ENCODE measurements at regions not wholly inside any gene's neighbourhood (a gene's known extent, or its start where the extent isn't known, plus 50 kb on each side); places are given as distances from the start of the nearest gene placed in this dataset.

DNA sequence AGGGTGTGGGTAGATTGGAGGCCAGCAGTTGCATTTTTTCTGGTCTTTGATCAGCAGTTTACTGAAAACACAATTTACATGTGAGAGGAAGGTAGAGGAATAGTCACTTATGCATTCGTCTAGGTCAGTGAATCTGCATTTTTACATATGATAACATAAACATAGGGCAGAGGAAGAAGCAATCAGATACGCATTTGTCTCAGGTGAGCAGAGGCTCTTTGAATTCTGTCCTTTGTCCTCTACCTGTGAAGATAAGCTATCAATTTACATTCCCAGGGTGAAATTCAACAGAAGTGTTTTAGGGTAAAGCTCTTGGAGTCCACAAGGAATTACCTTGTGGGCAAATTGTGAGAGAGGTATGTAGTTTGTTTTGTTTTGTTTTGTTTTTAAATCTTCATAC is 306.5 kb downstream of the MAGEB5 start:
- Histone ChIP-seq H3K4me3 (no peak overlapping the region), H3K36me3 (no peaks in the 10 kb centered on the region), H3K4me1 (no peaks in the 10 kb centered on the region), H3K9me3 (peaks cover 0 to 6% (median 0%) of the 10 kb centered on the region in 11 donors), H3K27ac (no peak overlapping the region), H3K27me3 (no peaks in the 10 kb centered on the region)
- intact Hi-C loops (cut with DNase I), result no loop called here
- no peak for DNase-seq
- TF ChIP-seq, protein P1, sequence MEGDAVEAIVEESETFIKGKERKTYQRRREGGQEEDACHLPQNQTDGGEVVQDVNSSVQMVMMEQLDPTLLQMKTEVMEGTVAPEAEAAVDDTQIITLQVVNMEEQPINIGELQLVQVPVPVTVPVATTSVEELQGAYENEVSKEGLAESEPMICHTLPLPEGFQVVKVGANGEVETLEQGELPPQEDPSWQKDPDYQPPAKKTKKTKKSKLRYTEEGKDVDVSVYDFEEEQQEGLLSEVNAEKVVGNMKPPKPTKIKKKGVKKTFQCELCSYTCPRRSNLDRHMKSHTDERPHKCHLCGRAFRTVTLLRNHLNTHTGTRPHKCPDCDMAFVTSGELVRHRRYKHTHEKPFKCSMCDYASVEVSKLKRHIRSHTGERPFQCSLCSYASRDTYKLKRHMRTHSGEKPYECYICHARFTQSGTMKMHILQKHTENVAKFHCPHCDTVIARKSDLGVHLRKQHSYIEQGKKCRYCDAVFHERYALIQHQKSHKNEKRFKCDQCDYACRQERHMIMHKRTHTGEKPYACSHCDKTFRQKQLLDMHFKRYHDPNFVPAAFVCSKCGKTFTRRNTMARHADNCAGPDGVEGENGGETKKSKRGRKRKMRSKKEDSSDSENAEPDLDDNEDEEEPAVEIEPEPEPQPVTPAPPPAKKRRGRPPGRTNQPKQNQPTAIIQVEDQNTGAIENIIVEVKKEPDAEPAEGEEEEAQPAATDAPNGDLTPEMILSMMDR (IDR thresholded peaks at IDR 0.05), result no peak
- WGBS, 2 donors, result 50 to 58% methylated on average over 2 of the region's 2 CpGs
- ATAC-seq, result no peak

DNA sequence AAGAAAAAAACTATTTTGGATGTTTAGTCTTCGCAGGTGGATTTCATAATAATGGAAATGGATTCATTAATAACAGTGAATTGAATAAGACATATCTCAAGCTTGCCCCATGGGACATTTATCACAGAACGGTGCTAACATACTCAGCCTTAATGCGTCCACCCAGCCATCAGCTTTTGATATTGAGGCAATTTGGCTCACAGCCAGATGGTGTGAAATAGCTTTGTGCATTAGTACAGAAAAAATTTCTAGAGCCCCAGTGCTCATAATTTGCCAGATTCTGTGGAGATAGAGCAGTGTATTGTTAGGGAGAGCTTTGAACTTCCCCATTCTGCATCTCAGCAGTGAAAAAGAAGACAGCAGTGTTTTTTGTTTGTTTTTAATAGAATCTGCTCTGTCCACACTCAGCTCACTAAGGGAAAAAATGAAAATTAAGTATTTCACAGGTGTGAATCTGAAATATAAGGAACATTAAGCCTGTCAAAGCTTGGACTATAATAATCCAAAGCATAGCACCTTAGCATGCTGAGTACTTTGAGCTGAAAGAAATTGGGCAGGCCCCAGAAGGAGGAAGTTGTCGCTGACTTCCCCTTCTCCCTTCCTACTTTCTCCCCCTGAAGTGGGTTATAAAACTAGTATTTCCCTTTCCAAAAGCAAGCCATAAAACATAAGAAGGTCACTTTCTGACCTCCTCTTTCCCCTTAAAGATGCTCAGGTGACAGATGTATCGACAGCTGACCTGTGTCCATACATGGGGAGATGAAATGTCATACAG is 295.8 kb downstream of the MAGEB5 start:
- H3K4me3 ChIP-seq, result no peak overlapping the region
- H3K27me3 ChIP-seq, result peaks cover 0 to 5% (median 0%) of the 10 kb centered on the region in 7 donors
- TF ChIP-seq, protein P1 (IDR thresholded peaks at IDR 0.05), result no peak
- no peak overlapping the region for H3K27ac ChIP-seq
- no peaks in the 10 kb centered on the region for H3K36me3 ChIP-seq
- no peaks in the 10 kb centered on the region for H3K4me1 ChIP-seq
- no peaks in the 10 kb centered on the region for H3K9me3 ChIP-seq
- WGBS, 2 donors, result 58 to 67% methylated on average over 5 of the region's 5 CpGs
- intact Hi-C loops (cut with DNase I), result no loop called here
- ATAC-seq, result no peak
- no peak for DNase-seq

DNA sequence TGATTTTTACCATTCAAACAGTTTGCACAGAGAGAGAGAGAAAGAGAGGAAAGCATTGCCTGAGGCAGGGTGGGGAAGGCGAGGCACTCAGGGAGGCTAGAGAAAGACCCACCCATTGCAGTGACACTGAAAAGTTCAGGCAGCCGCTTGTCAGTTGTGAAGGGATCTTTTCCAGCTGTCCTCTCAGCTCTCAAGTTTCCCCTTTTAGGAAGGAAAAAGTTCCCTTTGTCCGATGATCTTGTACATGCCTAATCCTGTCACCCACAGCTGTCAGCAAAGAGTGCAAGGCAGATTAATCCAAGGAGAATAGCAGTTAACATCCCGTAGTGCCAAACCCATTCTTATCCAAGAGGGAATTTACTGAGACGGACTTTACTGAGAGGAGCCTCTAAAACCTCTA is 255.0 kb downstream of the MAGEB5 start:
- intact Hi-C loops (cut with DNase I), result no loop called here
- WGBS, 2 donors, result 46 to 52% methylated on average over 5 of the region's 5 CpGs
- Histone ChIP-seq H3K36me3 (no peaks in the 10 kb centered on the region), H3K27ac (no peak overlapping the region), H3K4me1 (no peaks in the 10 kb centered on the region), H3K27me3 (no peaks in the 10 kb centered on the region), H3K4me3 (no peak overlapping the region), H3K9me3 (peaks cover 0 to 16% (median 0%) of the 10 kb centered on the region in 11 donors)
- ATAC-seq (no peak), DNase-seq (no peak)
- TF ChIP-seq, protein P1 (IDR thresholded peaks at IDR 0.05), result no peak

DNA sequence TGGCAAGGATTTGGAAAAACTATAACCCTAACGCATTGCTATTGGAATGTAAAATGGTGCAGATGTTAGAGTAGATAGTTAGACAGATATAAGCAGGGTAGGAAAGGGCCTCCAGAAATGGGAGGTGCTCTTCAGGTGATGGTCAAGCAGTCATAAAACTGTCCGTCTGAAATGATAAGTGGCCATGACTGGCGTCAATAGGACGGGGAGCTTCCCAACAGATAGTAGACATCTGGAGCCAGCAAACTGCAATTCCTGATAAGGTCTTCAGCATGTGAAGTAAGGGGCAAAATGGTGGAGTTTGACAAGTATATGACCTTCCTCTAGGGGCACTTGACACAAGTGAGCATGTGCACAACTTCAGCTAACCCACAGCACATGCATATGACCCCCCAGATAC is 250.4 kb downstream of the MAGEB5 start:
- peaks cover 0 to 16% (median 0%) of the 10 kb centered on the region in 11 donors for H3K9me3 ChIP-seq
- DNase-seq, result no peak
- no peaks in the 10 kb centered on the region for H3K4me1 ChIP-seq
- peaks cover 0 to 1% (median 0%) of the 10 kb centered on the region in 7 donors for H3K27me3 ChIP-seq
- no peak overlapping the region for H3K27ac ChIP-seq
- no peak for ATAC-seq
- H3K36me3 ChIP-seq, result no peaks in the 10 kb centered on the region
- WGBS, 2 donors, result 77 to 80% methylated on average over 4 of the region's 4 CpGs
- H3K4me3 ChIP-seq, result no peak overlapping the region
- TF ChIP-seq, protein P1 (IDR thresholded peaks at IDR 0.05), result no peak
- intact Hi-C loops (cut with DNase I), result no loop called here
